H1 (cell line): ENCODE measurements at regions not wholly inside any gene's neighbourhood (a gene's known extent, or its start where the extent isn't known, plus 50 kb on each side); places are given as distances from the start of the nearest gene placed in this dataset.

Experiments used
- CEBPB ChIP-seq: IDR thresholded peaks from 2 replicates; pipeline ENCODE4 v1.6.1; 2012; ENCODE audit warnings: low read depth, low read length
- CHD7 ChIP-seq: fragments of 300-600 bp; sonication (generic); IDR thresholded peaks from 2 replicates; pipeline ENCODE4 v1.7.1; 2012; ENCODE audit warnings: low read length, moderate library complexity, mild to moderate bottlenecking, inconsistent platforms; ENCODE audit not compliant: insufficient replicate concordance
- CTCF ChIP-seq, 3 experiments: IDR thresholded peaks; 1 replicate in 2 of 3; 2 replicates in 1 of 3; pipeline versions ENCODE4 v1.5.1 to v1.6.1; 2011; ENCODE audit warnings: low read length in 3 of 3, mild to moderate bottlenecking in 3 of 3, inconsistent platforms in 2 of 3, low read depth in 1 of 3, moderate library complexity in 1 of 3; ENCODE audit not compliant: insufficient read depth in 1 of 3; ENCODE audit errors: control extremely low read depth in 1 of 3
- EZH2 ChIP-seq: fragments of 200-600 bp; sonication (generic); IDR thresholded peaks from 2 replicates; pipeline ENCODE4 v1.7.1; 2012; ENCODE audit warnings: low read depth, mild to moderate bottlenecking, moderate library complexity, low read length, inconsistent platforms; ENCODE audit not compliant: severe bottlenecking
- GTF2F1 ChIP-seq: IDR thresholded peaks from 2 replicates; pipeline ENCODE4 v1.6.1; 2012; ENCODE audit warnings: low read depth, low read length, improper control_type of control experiment, borderline replicate concordance
- POLR2A ChIP-seq, 2 experiments: IDR thresholded peaks; 1 replicate in 1 of 2; 2 replicates in 1 of 2; pipeline ENCODE4 v1.6.1; 2011; ENCODE audit warnings: low read depth in 2 of 2, low read length in 2 of 2, mild to moderate bottlenecking in 2 of 2; ENCODE audit errors: control extremely low read depth in 1 of 2
- RXRA ChIP-seq: IDR thresholded peaks from 2 replicates; pipeline ENCODE4 v1.6.1; 2011; ENCODE audit warnings: low read depth, mild to moderate bottlenecking, low read length, moderate library complexity; ENCODE audit not compliant: insufficient read depth
- SIN3A ChIP-seq, 2 experiments: IDR thresholded peaks in 1 of 2; conservative IDR thresholded peaks in 1 of 2; 2 replicates each; pipeline ENCODE4 v1.6.1; 2011 to 2012; ENCODE audit warnings: low read length in 2 of 2, improper control_type of control experiment in 1 of 2, low read depth in 1 of 2, mild to moderate bottlenecking in 1 of 2
- YY1 ChIP-seq: IDR thresholded peaks from 2 replicates; pipeline ENCODE4 v1.6.1; 2011; ENCODE audit warnings: low read depth, mild to moderate bottlenecking, low read length

- TF ChIP-seq POLR2A (IDR thresholded peaks at IDR 0.05; ENCODE audit: control extremely low read depth in 1 of 2, low read depth in 2 of 2, low read length in 2 of 2) (no peak), EZH2 (no peak), CEBPB (no peak), CTCF (IDR thresholded peaks at IDR 0.05; ENCODE audit: control extremely low read depth in 1 of 3, insufficient read depth in 1 of 3, low read depth in 1 of 3, low read length in 3 of 3) (no peak), SIN3A (conservative IDR thresholded peaks at IDR 0.05 in 1 of 2, IDR thresholded peaks at IDR 0.05 in 1 of 2; ENCODE audit: low read depth in 1 of 2, low read length in 2 of 2) (no peak), RXRA (no peak), CHD7 (no peak), YY1 (no peak), GTF2F1 (no peak)
These were observed 64.3 kb upstream of the HPCAL1 start for GRCh38 chr2:10238396-10238795.
